ENCODE measurements at regions not wholly inside any gene's neighbourhood (a gene's known extent, or its start where the extent isn't known, plus 50 kb on each side); places are given as distances from the start of the nearest gene placed in this dataset.

- DNase-seq (ENCODE audit: low spot score), result no peak
Measured at GRCh38 chr1:78797108-78797781, 147.6 kb downstream of the IFI44 start.

GRCh38 chr1:78799926-78800325 is 150.3 kb downstream of the IFI44 start:
- DNase-seq (ENCODE audit: low spot score), result no peak

- no peak for DNase-seq (ENCODE audit: low spot score)
Measured at GRCh38 chr1:78814176-78814575, 164.5 kb downstream of the IFI44 start.

GRCh38 chr1:78825561-78825960 is 175.9 kb downstream of the IFI44 start:
- DNase-seq (ENCODE audit: low spot score), result no peak

GRCh38 chr1:78829644-78830043 is 176.9 kb downstream of the ADGRL4 start:
- DNase-seq (ENCODE audit: low spot score), result no peak

GRCh38 chr1:78830321-78830720 is 176.2 kb downstream of the ADGRL4 start:
- no peak for DNase-seq (ENCODE audit: low spot score)

- DNase-seq (ENCODE audit: low spot score), result no peak
Measured at GRCh38 chr1:78831731-78832360, 174.7 kb downstream of the ADGRL4 start.

GRCh38 chr1:78833491-78833890 is 173.0 kb downstream of the ADGRL4 start:
- no peak for DNase-seq (ENCODE audit: low spot score)

- DNase-seq (ENCODE audit: low spot score), result no peak
Measured at GRCh38 chr1:78834201-78834741, 172.3 kb downstream of the ADGRL4 start.

- no peak for DNase-seq (ENCODE audit: low spot score)
Measured at GRCh38 chr1:78836726-78837125, 169.8 kb downstream of the ADGRL4 start.

- DNase-seq (ENCODE audit: low spot score), result peak; percentile 65
Measured at GRCh38 chr1:78839704-78840277, 166.7 kb downstream of the ADGRL4 start.
